ENCODE measurements at regions not wholly inside any gene's neighbourhood (a gene's known extent, or its start where the extent isn't known, plus 50 kb on each side); places are given as distances from the start of the nearest gene placed in this dataset.

DNA sequence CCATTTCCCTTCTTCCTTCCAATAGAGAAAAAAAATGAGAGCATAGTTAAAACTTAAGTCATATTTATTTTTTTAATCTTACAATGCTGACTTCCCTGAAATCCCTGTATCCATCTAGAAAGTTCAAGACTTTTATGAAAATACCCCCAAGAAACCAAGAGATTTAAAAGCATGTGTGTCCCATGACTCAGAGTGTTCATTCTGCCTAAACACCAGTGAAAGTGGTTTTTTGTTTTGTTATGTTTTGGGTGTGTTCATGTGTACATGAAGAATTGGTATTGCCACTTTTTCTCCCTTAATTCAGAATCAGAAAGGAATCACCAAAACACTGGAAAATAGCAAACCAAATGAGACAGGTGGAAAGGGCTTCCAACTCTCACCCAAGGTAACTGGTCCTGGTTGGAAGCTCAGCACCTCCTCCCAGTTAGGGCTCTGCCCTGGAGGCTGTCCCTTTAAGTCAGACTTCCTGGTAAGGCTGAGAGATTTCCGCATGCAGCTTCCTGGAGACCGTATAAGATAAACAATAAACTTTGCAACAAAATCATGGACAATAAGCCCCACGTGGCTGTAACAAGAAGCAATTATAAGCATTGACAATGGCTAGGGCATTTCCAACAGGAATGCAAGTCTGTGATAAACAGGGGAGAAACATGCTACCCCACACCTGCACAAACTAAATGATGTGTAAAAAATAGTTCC, 121.9 kb upstream of the ARHGEF3 start:
- no peak for DNase-seq

DNA sequence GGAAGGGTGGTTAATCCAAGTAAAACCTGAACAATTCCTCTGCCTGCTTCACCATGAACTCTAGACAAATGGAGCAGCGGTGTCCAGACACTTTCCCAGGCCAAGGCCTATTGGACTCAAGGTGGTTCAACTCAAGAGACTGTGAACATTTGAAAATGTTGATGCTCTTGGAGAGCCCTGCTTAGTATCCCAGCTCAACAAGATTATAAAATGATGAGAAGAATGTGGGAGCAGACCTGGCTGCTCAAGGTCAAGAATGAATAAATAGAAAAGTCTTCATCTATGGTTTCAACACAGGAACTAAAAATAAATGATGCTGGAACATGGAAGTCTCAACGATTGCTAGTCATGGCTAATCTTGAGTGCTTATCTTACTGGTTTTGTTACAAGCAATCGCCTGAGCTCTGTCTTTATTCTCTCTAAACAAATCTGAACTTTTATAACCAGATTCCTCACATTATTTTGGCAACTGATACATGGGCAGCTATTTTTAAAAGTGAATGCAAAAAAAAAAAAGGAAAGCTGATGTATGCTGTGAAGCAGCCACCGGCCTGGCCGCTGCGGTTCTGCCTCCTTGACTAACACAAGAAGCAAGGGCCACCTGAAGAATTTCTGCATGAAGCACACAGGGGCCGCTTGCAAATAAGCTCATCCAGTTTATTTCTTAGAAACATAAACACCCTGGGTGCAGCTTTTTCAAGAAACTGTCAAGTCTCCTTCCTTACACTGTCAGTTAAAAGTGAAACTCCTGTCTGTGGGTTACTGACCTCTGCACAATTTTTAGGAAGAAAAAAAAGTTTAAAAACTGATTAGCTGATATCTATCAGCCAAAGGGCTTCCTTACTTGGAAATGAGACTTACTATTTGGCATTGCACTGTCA, 120.1 kb upstream of the ARHGEF3 start:
- peak; percentile 33 for DNase-seq

DNA sequence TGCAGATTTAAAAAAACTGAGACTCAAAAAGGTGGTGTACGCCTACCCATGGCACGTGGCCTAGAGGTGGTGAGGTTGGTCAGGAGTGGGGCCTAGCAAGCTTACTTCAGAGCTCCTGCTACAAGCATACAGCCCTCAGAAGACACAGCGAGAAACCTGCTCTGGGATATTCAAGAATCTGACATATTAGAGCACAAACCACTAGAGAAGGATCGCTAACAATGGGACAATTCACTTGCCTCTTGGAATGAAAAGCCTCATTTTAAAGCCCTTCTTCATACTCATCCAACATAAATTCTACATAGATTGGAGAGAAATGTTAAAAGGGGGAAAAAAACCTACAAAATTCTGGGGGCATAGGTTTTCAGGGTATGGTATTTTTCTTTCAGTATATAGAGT, 118.0 kb upstream of the ARHGEF3 start:
- no peak for DNase-seq

DNA sequence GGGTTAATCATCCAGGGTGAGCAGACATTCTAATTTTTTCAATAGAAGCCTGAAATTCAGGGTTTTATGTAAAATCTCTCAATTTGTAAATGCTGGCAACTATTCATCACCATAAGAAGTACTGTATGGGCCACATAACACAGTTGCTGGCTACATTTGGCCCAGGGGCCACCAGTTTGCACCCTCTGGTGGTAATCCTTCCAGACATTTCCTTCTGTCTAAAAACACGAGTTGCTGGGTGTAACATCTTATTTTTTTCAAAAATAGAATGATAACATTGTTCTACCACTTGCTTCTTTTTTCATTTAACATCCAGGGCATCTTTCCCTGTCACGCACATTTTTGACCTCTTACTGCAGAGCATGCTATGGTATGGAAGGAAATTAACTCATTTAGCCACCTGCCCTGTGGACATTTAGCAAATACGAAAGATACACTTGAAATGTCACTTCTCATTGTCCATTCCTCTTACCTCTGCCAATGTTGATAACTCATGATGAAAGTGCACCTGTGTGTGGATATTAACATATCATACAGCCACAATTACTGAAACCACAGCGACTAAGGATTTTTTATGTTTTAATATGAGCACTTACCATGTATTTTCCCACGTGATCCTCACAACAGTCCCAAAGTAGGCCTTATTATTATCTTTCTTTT, 117.5 kb upstream of the ARHGEF3 start:
- no peak for DNase-seq

DNA sequence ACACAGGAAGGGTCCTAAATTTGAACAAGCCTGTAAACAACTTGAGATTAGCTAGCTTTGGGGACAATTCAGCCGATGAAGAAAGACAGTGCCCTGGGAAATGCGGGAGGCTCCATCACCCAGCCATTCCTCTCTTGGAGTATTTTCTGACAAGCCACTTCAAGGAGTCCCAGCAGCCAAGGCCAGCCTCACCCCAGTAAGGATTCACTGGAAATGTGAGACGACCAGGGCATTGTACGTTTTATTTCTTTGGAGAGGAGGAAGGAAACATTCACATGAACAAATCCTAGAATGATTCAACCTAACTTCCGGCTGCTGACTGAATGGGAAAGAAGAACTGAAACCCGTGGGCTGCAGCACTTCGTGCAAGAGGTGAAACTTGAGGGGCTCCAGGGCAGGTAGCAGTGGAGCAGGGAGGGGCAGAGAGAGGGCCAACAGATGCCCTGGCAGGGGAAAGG, 116.4 kb upstream of the ARHGEF3 start:
- DNase-seq: peak; percentile 79

DNA sequence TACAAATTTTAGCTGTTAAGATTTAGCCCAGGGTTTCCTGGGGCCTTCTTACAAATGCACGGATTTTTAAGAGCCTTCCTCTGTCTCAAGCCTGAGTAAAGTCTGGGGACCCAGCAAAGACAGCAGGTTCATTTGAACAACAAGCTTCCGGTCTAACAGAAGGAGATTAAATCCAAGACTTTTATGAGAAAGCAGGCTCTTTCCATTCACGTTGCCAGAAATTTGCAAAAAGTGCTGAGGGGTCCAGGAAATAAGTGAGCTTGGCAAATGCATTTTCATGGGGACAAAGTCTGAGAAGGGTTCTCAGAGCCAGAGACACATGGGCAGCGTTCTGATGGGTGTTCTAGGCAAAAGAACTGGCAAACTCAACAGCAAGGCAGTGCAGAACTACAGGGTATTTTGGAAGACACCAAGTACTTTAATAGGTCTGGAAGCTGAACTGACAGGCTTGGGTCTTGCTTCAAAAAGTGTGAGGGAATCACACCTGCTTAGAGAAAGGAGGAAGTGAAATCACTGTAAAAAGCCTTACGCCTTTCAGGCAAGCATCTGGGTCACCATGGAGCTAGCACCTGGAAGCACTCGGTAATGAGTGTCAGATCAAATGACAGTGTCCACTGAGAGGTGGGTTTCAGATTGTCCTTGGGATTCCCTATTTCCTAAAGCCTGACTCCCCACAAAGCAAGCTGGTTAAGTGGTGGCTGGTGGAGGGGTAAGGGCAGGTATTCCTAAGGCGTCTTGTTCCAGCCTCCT, 115.8 kb upstream of the ARHGEF3 start:
- DNase-seq: no peak

DNA sequence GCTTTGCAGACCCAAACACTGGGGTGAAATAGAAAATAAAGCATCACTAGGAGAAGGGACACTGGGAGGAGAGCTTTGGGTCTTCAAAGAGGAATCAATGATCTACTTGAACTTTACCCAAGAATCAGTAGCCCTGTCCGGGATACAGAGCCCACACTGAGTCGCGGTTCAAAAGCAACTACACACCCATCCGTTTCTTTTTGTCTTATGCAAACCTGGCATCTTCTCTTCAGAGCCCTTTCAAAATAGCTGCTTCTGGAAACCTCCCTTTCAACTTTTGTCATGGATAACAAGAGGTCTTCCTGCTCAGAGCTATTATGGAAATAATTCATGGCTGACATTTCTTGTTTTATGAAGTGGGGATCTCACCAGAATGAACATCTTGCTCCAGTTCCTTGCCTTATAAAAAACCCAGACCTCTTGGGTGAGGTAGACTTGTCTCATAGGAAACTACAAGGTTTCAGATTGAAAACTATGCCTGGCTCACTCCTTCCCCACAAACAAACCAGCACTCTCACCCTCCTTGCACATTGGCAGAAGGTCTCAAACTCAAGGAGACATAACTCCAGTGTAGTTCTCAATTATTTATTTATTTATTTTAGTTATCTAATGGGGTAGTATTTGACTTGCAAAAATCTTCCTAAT, 115.1 kb upstream of the ARHGEF3 start:
- peak; percentile 42 for DNase-seq

DNA sequence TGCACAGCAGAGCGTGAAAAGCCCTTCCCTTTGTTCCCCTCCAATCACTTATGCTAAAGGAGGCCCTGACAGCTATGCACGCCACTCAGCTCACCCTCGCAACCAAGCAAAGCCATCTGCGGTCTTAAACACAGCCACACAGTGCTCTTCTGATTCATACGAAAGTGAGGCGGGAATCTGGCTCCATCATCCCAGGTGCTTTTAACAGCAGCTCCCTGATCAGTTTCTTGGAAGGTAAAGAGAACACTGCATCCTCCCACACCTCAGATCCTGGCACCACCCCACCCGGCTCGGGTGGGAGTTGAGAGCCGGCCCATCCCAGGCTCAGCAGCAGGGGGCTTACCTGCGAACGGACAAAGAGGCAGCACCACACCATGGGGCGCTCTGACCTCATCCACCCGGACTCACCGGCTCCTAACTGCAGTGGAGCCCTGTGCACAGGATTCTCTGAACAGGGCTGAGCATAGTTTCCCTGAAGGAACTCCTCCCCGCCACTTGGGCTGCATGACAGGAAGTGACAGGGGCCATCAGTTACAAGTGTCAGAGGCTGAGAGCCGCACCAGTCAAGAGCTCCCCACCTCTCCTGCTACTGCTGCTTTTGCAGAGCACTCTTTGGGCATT, 114.3 kb upstream of the ARHGEF3 start:
- peak; percentile 82 for DNase-seq

DNA sequence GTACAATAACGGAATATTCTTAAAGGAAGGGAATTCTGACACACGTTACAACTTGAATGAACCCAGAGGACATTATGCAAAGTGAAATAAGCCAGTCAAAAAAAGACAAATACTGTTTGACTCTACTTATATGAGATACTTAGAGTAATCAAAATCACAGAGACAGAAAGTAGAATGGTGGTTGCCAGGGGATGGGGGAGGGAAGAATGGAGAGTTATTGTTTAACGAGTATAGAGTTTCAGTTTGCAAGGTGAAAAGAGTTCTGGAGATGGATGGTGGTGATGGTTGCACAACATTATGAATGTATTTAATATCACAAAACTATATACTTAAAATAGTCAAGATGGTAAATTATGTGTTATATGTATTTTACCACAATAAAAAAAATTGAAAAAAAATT, 112.9 kb upstream of the ARHGEF3 start:
- DNase-seq: no peak

DNA sequence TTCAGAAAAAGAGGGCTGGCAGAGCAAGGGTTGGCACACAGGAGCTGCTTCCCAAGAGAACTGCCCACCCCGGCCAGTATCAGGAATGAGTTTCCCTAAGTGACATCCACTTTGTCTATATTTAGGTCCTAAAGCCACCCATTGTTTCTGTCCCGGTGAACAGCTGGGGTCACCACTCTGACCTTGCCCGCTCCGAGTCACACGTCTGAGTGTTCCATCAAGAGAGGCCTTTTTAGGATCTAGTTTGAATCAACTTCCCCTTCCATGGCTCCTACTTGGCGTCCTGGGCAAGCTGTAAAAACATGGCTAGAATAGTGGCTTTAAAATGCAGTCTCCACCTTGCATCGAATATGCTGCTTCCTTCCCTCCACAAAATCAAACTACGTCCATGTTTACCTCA, 109.6 kb upstream of the ARHGEF3 start:
- no peak for DNase-seq

DNA sequence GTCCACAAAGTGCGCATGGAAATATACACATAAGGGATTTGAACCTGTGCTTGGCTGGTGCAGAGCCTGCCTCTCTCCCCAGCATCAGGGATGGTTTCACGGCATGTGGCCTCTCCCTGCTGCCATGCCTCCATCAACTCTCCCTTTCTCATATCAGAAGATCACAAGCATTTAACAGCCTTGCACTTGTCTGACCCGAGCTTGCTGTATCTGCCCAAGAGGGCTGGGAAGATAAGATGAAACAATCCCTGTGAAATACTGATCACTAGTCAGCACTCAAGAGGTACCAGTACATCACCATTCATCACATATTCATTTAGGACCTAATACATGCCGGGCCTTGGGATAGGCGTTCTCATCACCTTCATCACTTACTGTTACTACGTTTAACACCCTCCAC, 107.6 kb upstream of the ARHGEF3 start:
- no peak for DNase-seq

DNA sequence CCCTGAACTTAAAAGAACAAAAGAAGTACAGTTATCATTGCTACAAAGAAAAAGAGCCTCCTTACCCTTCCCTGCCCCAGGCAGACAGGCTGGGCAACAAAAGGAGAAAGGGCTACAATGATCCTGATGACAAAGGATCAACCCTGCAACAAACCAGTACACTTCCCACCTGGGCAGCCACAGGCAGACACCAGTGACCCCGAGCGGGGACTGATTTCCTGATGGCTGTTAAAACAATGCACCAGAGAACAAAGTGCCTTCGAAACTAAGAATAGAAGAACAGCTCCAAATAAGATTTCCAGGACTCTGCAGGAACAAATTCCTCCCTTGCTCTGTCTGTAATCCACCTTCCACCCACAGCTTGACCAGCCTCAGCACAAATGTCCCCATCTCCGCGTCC, 106.3 kb upstream of the ARHGEF3 start:
- no peak for DNase-seq

DNA sequence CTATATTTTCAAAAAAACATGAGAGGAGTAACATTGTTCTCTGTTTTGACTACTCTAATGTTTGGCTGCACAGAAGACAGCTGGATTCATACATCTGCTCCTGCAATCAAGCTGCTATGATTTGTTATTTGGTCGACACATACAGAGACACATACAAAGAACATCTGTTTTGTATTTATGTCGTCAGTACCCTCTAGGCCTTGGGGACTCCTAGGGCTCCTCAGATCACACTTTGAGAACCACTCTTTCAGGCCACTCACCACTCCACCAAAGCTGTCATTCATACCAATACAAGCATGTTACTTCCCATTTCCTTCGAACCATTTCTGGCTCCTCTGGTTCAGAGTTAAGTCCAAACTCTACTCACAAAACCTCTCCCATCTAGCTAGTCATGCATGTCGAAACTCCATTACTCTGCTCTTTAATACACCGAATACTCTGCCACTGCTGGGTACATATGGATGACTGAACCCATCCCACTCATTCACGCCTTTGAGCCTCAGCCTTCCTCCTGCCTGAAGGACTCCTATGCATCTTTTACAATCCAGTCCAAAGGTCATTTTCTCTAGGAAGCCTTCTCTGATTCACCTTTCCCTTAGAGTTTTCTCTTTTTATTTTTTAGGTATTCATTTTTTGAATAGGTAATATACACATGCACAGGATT, 102.9 kb upstream of the ARHGEF3 start:
- no peak for DNase-seq

DNA sequence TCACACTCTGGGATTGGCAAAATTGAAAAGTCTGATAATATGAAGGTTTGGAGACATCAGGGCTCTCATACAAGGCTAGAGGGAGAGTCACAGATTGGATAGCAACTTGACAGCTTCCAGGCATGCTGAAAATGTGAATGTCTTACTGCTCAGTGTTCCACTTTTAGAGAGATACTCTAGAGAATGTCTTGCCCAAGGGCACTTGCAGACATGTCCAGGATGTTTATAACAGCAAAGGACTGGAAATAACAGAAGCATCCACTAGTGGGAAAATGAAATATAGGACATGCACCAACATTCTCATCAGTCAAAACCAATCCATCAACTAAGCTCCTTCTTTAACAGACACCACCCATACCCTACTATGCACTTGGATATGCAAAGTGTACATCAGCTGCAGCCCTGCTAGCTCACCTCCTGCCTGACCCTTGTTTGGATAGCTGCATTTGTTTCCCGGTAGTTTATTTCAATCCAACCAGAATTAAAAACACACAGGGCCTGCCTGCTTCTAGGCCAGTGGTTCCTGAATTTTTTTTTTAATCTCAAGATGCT, 101.6 kb upstream of the ARHGEF3 start:
- DNase-seq: no peak

DNA sequence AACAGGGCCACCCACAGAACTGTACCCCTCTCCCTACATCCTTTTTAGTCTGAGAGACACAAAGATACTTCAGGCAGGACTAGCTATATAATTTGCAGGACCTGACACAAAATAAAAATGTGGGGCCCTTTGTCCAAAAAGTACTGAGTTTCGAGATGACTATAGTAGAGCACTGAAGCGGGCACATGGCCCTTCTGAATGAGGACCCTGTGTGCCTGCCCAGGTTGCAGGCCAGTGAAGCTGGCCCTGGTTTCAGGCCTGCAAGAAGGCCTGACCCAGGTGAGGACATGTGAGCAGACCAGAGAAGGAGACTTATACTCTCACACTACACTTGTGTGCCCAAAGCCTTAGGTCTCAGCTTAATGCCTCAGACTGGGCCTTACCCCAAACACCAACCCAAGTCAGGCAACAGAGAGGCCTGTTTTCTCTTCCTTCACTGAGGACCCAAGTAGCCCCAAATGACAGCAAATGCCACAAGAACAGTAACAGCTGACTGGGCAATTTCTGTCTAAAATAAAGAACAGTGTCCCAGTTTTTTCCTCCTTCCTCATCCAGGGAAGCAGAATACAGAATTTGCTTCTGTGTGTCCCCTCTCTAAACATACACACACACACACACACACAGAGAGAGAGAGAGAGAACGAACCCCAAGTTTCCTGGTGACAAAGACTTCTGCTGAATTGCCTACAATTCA, 100.9 kb upstream of the ARHGEF3 start:
- DNase-seq: no peak

DNA sequence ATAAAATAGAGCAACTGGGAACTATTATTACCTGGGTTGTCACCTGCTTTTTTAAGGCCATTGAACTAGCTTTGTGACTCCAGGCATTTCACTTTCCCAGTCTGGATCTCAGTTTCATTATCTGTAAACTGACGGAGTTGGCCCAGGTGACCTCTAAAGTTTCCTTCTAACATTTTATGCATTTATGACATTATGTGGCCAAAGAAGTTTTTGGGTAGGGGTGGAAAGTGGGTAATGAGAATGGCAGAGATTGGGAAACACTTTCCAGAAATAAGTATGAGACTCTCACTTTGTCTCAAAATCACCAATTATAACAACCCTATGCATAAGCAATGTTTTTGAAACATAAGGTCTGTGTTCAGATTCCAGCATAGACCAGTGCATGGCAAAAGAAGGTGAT, 99.1 kb upstream of the ARHGEF3 start:
- DNase-seq: no peak

DNA sequence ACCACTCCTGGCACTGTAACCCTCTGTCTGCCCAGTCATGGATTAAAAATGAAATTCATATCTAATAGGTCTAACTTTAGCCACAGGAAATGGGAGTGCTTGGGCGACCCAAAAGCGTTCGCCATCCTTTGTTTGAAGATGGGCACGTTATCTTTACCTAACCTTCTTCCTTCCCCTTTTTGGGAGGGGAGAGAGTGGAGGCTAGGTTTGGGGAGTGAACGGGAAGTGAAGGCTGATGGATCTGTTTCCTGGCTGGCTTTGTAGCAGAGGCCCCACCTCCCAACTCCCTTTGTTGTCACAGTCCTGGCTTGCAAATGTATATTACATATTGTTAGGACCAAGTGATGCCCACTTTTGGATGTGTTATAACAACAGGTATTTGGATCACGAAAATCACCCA, 98.1 kb upstream of the ARHGEF3 start:
- no peak for DNase-seq

DNA sequence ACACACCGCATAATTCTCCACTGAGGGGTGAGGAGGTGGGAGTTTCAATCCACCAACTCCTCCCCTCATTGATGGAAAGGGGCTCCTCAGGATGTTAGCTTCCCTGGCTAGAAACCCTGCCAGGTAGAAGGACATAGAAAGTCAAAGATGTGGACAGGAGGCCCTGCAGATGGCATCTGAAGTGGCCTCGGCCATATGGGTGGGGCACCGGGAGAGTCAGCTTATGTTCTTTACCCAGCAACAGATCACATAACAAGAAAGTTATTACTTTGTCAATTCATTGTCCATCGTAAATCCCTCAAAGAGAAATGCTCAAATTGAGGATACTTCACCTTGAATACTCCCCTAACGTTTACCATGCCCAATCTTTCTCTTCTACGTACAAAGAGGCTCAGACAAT, 97.3 kb upstream of the ARHGEF3 start:
- DNase-seq: no peak

DNA sequence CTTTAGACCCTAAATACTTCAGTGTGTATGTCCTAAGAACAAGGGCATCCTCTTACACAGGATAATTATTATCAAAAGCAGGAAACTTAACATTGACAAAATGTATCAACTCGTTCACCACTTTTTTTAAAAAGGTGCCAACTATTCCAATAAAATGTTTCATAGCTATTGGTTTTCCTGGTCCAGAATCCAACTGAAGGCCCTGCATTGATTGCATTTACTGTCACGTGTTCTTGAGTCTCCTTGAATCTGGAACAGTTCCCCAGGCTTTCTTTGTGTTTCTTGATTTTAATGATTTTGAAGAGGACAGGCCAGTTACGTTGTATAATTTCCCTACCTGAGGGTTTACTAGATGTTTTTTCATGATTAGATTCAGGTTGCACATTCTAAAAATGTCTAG, 94.6 kb upstream of the ARHGEF3 start:
- DNase-seq: no peak

DNA sequence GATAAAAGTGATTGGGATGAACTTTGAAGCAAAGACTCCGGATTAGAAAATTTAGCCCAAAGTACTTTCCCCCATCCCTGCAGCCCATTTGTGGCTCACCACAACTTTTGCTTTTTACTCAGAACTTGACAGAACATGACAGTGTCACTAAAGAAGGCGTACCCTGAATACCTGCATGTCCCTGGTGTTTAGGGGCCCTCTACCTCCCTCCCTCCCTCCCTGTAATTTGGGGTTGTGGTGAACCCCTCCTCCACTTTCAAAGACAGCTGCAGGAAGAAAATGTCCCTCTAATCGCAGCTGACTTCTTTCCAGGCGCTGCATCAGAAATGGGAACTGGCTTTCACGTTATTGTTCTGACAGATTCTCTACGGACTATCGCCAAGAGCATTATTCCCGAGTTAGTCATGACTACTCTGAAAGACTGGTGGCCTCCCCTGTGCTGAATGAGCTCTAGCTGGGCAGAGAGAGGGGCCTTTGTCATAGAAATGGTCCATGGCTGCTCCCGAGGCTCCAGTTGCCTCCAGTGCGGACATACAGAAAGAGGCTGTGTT, 93.2 kb upstream of the ARHGEF3 start:
- peak; percentile 45 for DNase-seq
